CD14-positive monocyte (primary cell): ENCODE measurements at regions not wholly inside any gene's neighbourhood (a gene's known extent, or its start where the extent isn't known, plus 50 kb on each side); places are given as distances from the start of the nearest gene placed in this dataset.

Experiments
- DNase-seq, 3 donors: peaks; one replicate each; pipeline ENCODE4 v3.0.0-alpha.2; 2011 to 2022
- H2AFZ ChIP-seq: 2 replicates; pipeline ENCODE4 v1.6.0; 2012; ENCODE audit warnings: mild to moderate bottlenecking, low read depth, low read length, inconsistent platforms; ENCODE audit not compliant: insufficient read depth, poor library complexity, severe bottlenecking
- H3K27ac ChIP-seq, 2 donors: 1 replicate in 1 of 2; 2 replicates in 1 of 2; pipeline ENCODE4 v1.5.1; 2012 to 2013; ENCODE audit warnings: low read length in 2 of 2, control low read depth in 1 of 2, inconsistent platforms in 1 of 2, low read depth in 1 of 2, mild to moderate bottlenecking in 1 of 2
- H3K27me3 ChIP-seq, 2 donors: one replicate each; pipeline versions ENCODE4 v1.6.0 to v1.6.1; 2011 to 2013; ENCODE audit warnings: low read length in 2 of 2; ENCODE audit not compliant: control insufficient read depth in 2 of 2, insufficient read depth in 2 of 2
- H3K36me3 ChIP-seq, 2 donors: replicated peaks in 1 of 2; 1 replicate in 1 of 2; 2 replicates in 1 of 2; pipeline versions ENCODE4 v1.5.1 to v1.6.1; 2012 to 2013; ENCODE audit warnings: low read length in 2 of 2, control low read depth in 1 of 2, inconsistent platforms in 1 of 2, mild to moderate bottlenecking in 1 of 2; ENCODE audit not compliant: insufficient read depth in 2 of 2, control insufficient read depth in 1 of 2
- H3K4me1 ChIP-seq, 2 donors: 1 replicate in 1 of 2; 2 replicates in 1 of 2; pipeline versions ENCODE4 v1.5.1 to v1.6.1; 2012 to 2013; ENCODE audit warnings: low read length in 2 of 2, control low read depth in 1 of 2, inconsistent platforms in 1 of 2, mild to moderate bottlenecking in 1 of 2, moderate library complexity in 1 of 2; ENCODE audit not compliant: insufficient read depth in 2 of 2, control insufficient read depth in 1 of 2
- H3K4me2 ChIP-seq: replicated peaks from 2 replicates; pipeline ENCODE3; 2012; ENCODE audit warnings: low read length, moderate library complexity, mild to moderate bottlenecking; ENCODE audit not compliant: poor library complexity, severe bottlenecking; ENCODE audit errors: extremely low read depth
- H3K4me3 ChIP-seq, 3 experiments: fragments of 200-600 bp in 1 of 3; sonication (generic) in 1 of 3; replicated peaks in 1 of 3; 1 replicate in 2 of 3; 2 replicates in 1 of 3; pipeline ENCODE4 v1.5.1; 2011 to 2013; ENCODE audit warnings: low read length in 3 of 3, mild to moderate bottlenecking in 3 of 3, control low read depth in 2 of 3, low read depth in 2 of 3, inconsistent platforms in 1 of 3, moderate library complexity in 1 of 3
- H3K79me2 ChIP-seq: 2 replicates; pipeline ENCODE4 v1.6.0; 2012; ENCODE audit warnings: mild to moderate bottlenecking, control low read depth, inconsistent platforms, low read length, moderate library complexity; ENCODE audit not compliant: insufficient read depth
- H3K9ac ChIP-seq: 2 replicates; pipeline ENCODE4 v1.6.0; 2017; ENCODE audit warnings: low read length, mild to moderate bottlenecking; ENCODE audit not compliant: insufficient read depth, poor library complexity, severe bottlenecking
- H3K9me3 ChIP-seq, 2 donors: replicated peaks in 1 of 2; 1 replicate in 1 of 2; 2 replicates in 1 of 2; pipeline versions ENCODE4 v1.5.1 to v1.6.1; 2012 to 2013; ENCODE audit warnings: low read length in 2 of 2, control low read depth in 1 of 2; ENCODE audit not compliant: control insufficient read depth in 1 of 2, insufficient read depth in 1 of 2
- H4K20me1 ChIP-seq: 2 replicates; pipeline ENCODE4 v1.6.0; 2012; ENCODE audit warnings: mild to moderate bottlenecking, low read length, control low read depth, moderate library complexity; ENCODE audit not compliant: insufficient read depth
- H3K27ac Mint-ChIP-seq, 7 donors: one replicate each; pipeline ENCODE4 v1.8.0; 2020; ENCODE audit warnings: mild to moderate bottlenecking in 7 of 7, mixed read lengths in 7 of 7, moderate library complexity in 6 of 7, inconsistent platforms in 2 of 7
- H3K27me3 Mint-ChIP-seq, 3 donors: one replicate each; pipeline ENCODE4 v1.8.0; 2021 to 2022; ENCODE audit warnings: low read depth in 3 of 3, mild to moderate bottlenecking in 3 of 3, mixed read lengths in 3 of 3, moderate library complexity in 3 of 3, inconsistent platforms in 1 of 3
- H3K36me3 Mint-ChIP-seq, 2 donors: one replicate each; pipeline ENCODE4 v1.8.0; 2020; ENCODE audit warnings: mixed read lengths in 2 of 2, inconsistent platforms in 1 of 2, mild to moderate bottlenecking in 1 of 2
- H3K4me1 Mint-ChIP-seq: one replicate; pipeline ENCODE4 v1.8.0; 2020; ENCODE audit warnings: mild to moderate bottlenecking, mixed read lengths
- H3K4me3 Mint-ChIP-seq, 2 donors: one replicate each; pipeline ENCODE4 v1.8.0; 2020; ENCODE audit warnings: mild to moderate bottlenecking in 2 of 2, mixed read lengths in 2 of 2, moderate library complexity in 1 of 2
- H3K9me3 Mint-ChIP-seq, 7 donors: one replicate each; pipeline ENCODE4 v1.8.0; 2020 to 2022; ENCODE audit warnings: mixed read lengths in 7 of 7, mild to moderate bottlenecking in 6 of 7, moderate library complexity in 6 of 7, inconsistent platforms in 2 of 7
- WGBS: methylation state at CpG from one replicate; pipeline ENCODE4 v1.1.5; 2013; ENCODE audit warnings: missing lambda C conversion rate; ENCODE audit not compliant: insufficient coverage; 5-methylcytosine and 5-hydroxymethylcytosine counted together
- intact Hi-C, 2 donors: fragments of 100-400 bp; cut with micrococcal nuclease; formaldehyde crosslinking; loops; one replicate each; pipeline versions ENCODE4 v1.15.0 to v1.15.1; 2023
- TF ChIP-seq, protein P1 (sequence below): fragments of 200-600 bp; IDR thresholded peaks from one replicate; pipeline ENCODE4 v1.8.0; 2022; ENCODE audit warnings: antibody characterized with exemption, mild to moderate bottlenecking

DNA sequence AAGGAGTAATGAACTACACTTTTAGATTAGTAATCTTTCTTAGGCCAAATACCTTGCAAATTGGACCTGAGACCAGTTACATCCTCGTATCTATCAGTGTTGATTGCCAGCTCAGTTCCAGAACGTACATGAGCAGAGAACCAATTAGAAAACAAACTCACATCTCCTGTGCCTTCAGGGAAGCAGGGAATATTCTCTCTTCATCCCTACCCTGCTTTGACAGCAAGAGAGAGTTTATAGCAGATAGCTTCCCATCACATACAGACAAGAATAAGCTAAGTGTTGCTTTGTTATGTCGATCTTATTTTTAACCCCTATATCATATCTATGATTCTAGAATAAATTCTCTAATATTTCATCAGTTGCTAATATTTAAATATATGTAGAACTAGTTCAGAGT is 181.8 kb downstream of the DSC3 start:
- TF ChIP-seq, protein P1, sequence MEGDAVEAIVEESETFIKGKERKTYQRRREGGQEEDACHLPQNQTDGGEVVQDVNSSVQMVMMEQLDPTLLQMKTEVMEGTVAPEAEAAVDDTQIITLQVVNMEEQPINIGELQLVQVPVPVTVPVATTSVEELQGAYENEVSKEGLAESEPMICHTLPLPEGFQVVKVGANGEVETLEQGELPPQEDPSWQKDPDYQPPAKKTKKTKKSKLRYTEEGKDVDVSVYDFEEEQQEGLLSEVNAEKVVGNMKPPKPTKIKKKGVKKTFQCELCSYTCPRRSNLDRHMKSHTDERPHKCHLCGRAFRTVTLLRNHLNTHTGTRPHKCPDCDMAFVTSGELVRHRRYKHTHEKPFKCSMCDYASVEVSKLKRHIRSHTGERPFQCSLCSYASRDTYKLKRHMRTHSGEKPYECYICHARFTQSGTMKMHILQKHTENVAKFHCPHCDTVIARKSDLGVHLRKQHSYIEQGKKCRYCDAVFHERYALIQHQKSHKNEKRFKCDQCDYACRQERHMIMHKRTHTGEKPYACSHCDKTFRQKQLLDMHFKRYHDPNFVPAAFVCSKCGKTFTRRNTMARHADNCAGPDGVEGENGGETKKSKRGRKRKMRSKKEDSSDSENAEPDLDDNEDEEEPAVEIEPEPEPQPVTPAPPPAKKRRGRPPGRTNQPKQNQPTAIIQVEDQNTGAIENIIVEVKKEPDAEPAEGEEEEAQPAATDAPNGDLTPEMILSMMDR = no peak

DNA sequence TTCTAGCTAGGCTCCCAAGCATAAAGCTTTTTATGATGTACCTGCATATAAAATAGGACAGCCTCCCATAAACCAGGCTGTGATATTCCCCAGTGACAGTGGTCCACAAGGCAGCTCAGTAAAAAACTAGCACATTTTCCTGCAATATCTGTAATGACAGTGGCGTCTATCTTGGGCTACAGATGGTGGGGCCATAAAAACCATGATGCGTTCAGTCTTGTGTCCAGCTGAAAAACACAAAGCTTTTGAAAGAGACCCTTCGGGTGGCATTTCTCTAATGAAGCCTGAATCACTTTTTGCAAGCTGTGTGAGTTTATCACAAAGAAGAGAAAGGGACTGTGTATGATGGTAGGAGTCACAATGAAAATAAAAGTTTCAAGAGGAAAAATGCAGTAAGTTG is 183.5 kb downstream of the DSC3 start:
- intact Hi-C loops = no loop called here
- WGBS = 88% methylated on average over 2 of the region's 3 CpGs
- H3K4me3 ChIP-seq = no peak overlapping the region

More for the DNA sequence above, 181.8 kb downstream of the DSC3 start:
- no peaks in the 10 kb centered on the region for H3K9me3 Mint-ChIP-seq
- no peaks in the 10 kb centered on the region for H3K9me3 ChIP-seq
- H2AFZ ChIP-seq = no peak overlapping the region
- no peaks in the 10 kb centered on the region for H3K36me3 Mint-ChIP-seq
- no peaks in the 10 kb centered on the region for H3K36me3 ChIP-seq
- WGBS = no CpG with 5 or more reads among the region's 3 CpGs
- intact Hi-C loops = no loop called here
- no peaks in the 10 kb centered on the region for H3K4me1 ChIP-seq
- no peaks in the 10 kb centered on the region for H4K20me1 ChIP-seq
- H3K4me2 ChIP-seq = no peak overlapping the region
- H3K27ac ChIP-seq = no peak overlapping the region
- H3K27ac Mint-ChIP-seq = no peak overlapping the region
- no peaks in the 10 kb centered on the region for H3K4me1 Mint-ChIP-seq
- no peak for DNase-seq
- no peaks in the 10 kb centered on the region for H3K27me3 Mint-ChIP-seq
- H3K4me3 Mint-ChIP-seq = no peak overlapping the region
- no peak overlapping the region for H3K4me3 ChIP-seq
- no peaks in the 10 kb centered on the region for H3K79me2 ChIP-seq
- H3K27me3 ChIP-seq = no peaks in the 10 kb centered on the region
- no peak overlapping the region for H3K9ac ChIP-seq

More for the DNA sequence above, 183.5 kb downstream of the DSC3 start:
- Mint-ChIP-seq H3K27me3 (no peaks in the 10 kb centered on the region), H3K9me3 (no peaks in the 10 kb centered on the region), H3K36me3 (no peaks in the 10 kb centered on the region), H3K4me1 (no peaks in the 10 kb centered on the region), H3K4me3 (no peak overlapping the region), H3K27ac (no peak overlapping the region)
- TF ChIP-seq, protein P1 = no peak
- H3K79me2 ChIP-seq = no peaks in the 10 kb centered on the region
- no peaks in the 10 kb centered on the region for H4K20me1 ChIP-seq
- H3K36me3 ChIP-seq = no peaks in the 10 kb centered on the region
- no peak overlapping the region for H3K9ac ChIP-seq
- no peaks in the 10 kb centered on the region for H3K9me3 ChIP-seq
- DNase-seq = no peak
- H2AFZ ChIP-seq = no peak overlapping the region
- H3K4me1 ChIP-seq = no peaks in the 10 kb centered on the region
- no peaks in the 10 kb centered on the region for H3K27me3 ChIP-seq
- H3K27ac ChIP-seq = no peak overlapping the region
- H3K4me2 ChIP-seq = no peak overlapping the region
